ENCODE measurements at regions not wholly inside any gene's neighbourhood (a gene's known extent, or its start where the extent isn't known, plus 50 kb on each side); places are given as distances from the start of the nearest gene placed in this dataset.
"Not testable (repeated sequence)": the region's sequence is repeated elsewhere in the genome, so short reads cannot be mapped to it uniquely, and the experiment has no call there.

- POLR2A ChIA-PET = no interaction called here
- Mint-ChIP-seq H3K4me3 (no peak overlapping the region), H3K36me3 (ENCODE audit: low read depth) (no peaks in the 10 kb centered on the region), H3K9me3 (no peaks in the 10 kb centered on the region), H3K27me3 (no peaks in the 10 kb centered on the region), H3K27ac (no peak overlapping the region), H3K4me1 (no peaks in the 10 kb centered on the region)
- CTCF ChIA-PET = no interaction called here
- DNase-seq = no peak
Measured at GRCh38 chr17:71799657-71800056, 321.2 kb upstream of the SOX9 start.

- CTCF ChIA-PET = no interaction called here
- Mint-ChIP-seq H3K9me3 (peaks cover 3% of the 10 kb centered on the region), H3K36me3 (ENCODE audit: low read depth) (no peaks in the 10 kb centered on the region), H3K4me3 (no peak overlapping the region), H3K4me1 (no peaks in the 10 kb centered on the region), H3K27ac (no peak overlapping the region), H3K27me3 (no peaks in the 10 kb centered on the region)
- no peak for DNase-seq
- POLR2A ChIA-PET = no interaction called here
Measured at GRCh38 chr17:71801301-71801700, 319.5 kb upstream of the SOX9 start.

- Mint-ChIP-seq H3K27me3 (no peaks in the 10 kb centered on the region), H3K4me1 (no peaks in the 10 kb centered on the region), H3K4me3 (no peak overlapping the region), H3K9me3 (peaks cover 6% of the 10 kb centered on the region), H3K36me3 (ENCODE audit: low read depth) (no peaks in the 10 kb centered on the region), H3K27ac (no peak overlapping the region)
- no peak for DNase-seq
- CTCF ChIA-PET = interaction anchor here (1.0 kb wide), 1 partner anchor 1131 kb away, joined by 3 read pairs; no protein-coding TSS in a partner anchor
- POLR2A ChIA-PET = no interaction called here
Measured at GRCh38 chr17:71802663-71803062, 318.2 kb upstream of the SOX9 start.

- H3K9me3 Mint-ChIP-seq = peaks cover 6% of the 10 kb centered on the region
- CTCF ChIA-PET = interaction anchor here (0.6 kb wide), 2 partner anchors 1356 to 1981 kb away, joined by 3 read pairs; no protein-coding TSS in a partner anchor
- no peak overlapping the region for H3K4me3 Mint-ChIP-seq
- no peaks in the 10 kb centered on the region for H3K4me1 Mint-ChIP-seq
- no peak overlapping the region for H3K27ac Mint-ChIP-seq
- no peaks in the 10 kb centered on the region for H3K36me3 Mint-ChIP-seq (ENCODE audit: low read depth)
- no peaks in the 10 kb centered on the region for H3K27me3 Mint-ChIP-seq
- POLR2A ChIA-PET = no interaction called here
- DNase-seq = no peak
Measured at GRCh38 chr17:71803656-71804284, 317.1 kb upstream of the SOX9 start.

GRCh38 chr17:71809537-71809936, 311.3 kb upstream of the SOX9 start:
- Mint-ChIP-seq H3K4me1 (no peaks in the 10 kb centered on the region), H3K4me3 (no peak overlapping the region), H3K9me3 (peaks cover 13% of the 10 kb centered on the region), H3K27ac (no peak overlapping the region), H3K27me3 (no peaks in the 10 kb centered on the region), H3K36me3 (ENCODE audit: low read depth) (no peaks in the 10 kb centered on the region)
- no peak for DNase-seq
- ChIA-PET CTCF (no interaction called here), POLR2A (no interaction called here)

GRCh38 chr17:71813861-71814260, 307.0 kb upstream of the SOX9 start:
- H3K4me3 Mint-ChIP-seq, H3K9me3 Mint-ChIP-seq, POLR2A ChIA-PET: not testable (repeated sequence)

GRCh38 chr17:71821511-71821910, 299.3 kb upstream of the SOX9 start:
- DNase-seq = no peak
- Mint-ChIP-seq H3K4me1 (no peaks in the 10 kb centered on the region), H3K27me3 (no peaks in the 10 kb centered on the region), H3K9me3 (no peaks in the 10 kb centered on the region), H3K4me3 (no peak overlapping the region), H3K36me3 (ENCODE audit: low read depth) (no peaks in the 10 kb centered on the region), H3K27ac (no peak overlapping the region)
- ChIA-PET POLR2A (no interaction called here), CTCF (no interaction called here)

More at GRCh38 chr17:71813861-71814260, 307.0 kb upstream of the SOX9 start:
- H3K27ac Mint-ChIP-seq; H3K4me1 Mint-ChIP-seq; H3K27me3 Mint-ChIP-seq; H3K36me3 Mint-ChIP-seq (ENCODE audit: low read depth); DNase-seq; CTCF ChIA-PET: not testable (repeated sequence)

- no peak overlapping the region for H3K4me3 Mint-ChIP-seq
- DNase-seq = no peak
- H3K27me3 Mint-ChIP-seq = no peaks in the 10 kb centered on the region
- H3K4me1 Mint-ChIP-seq = no peaks in the 10 kb centered on the region
- ChIA-PET POLR2A (no interaction called here), CTCF (no interaction called here)
- no peaks in the 10 kb centered on the region for H3K9me3 Mint-ChIP-seq
- H3K27ac Mint-ChIP-seq = no peak overlapping the region
- no peaks in the 10 kb centered on the region for H3K36me3 Mint-ChIP-seq (ENCODE audit: low read depth)
Measured at GRCh38 chr17:71824671-71825070, 296.1 kb upstream of the SOX9 start.

- DNase-seq = no peak
- H3K9me3 Mint-ChIP-seq = no peaks in the 10 kb centered on the region
- POLR2A ChIA-PET = no interaction called here
- no peak overlapping the region for H3K4me3 Mint-ChIP-seq
- no peaks in the 10 kb centered on the region for H3K36me3 Mint-ChIP-seq (ENCODE audit: low read depth)
- CTCF ChIA-PET = no interaction called here
- no peaks in the 10 kb centered on the region for H3K27me3 Mint-ChIP-seq
- no peak overlapping the region for H3K27ac Mint-ChIP-seq
- no peaks in the 10 kb centered on the region for H3K4me1 Mint-ChIP-seq
Measured at GRCh38 chr17:71825687-71826086, 295.1 kb upstream of the SOX9 start.

- DNase-seq = no peak
- Mint-ChIP-seq H3K27ac (no peak overlapping the region), H3K9me3 (no peaks in the 10 kb centered on the region), H3K4me1 (no peaks in the 10 kb centered on the region), H3K36me3 (ENCODE audit: low read depth) (no peaks in the 10 kb centered on the region), H3K27me3 (no peaks in the 10 kb centered on the region), H3K4me3 (no peak overlapping the region)
- ChIA-PET POLR2A (no interaction called here), CTCF (no interaction called here)
Measured at GRCh38 chr17:71828182-71828596, 292.6 kb upstream of the SOX9 start.

- Mint-ChIP-seq H3K36me3 (ENCODE audit: low read depth) (no peaks in the 10 kb centered on the region), H3K27me3 (no peaks in the 10 kb centered on the region), H3K27ac (no peak overlapping the region), H3K4me1 (no peaks in the 10 kb centered on the region), H3K4me3 (no peak overlapping the region), H3K9me3 (peaks cover 3% of the 10 kb centered on the region)
- ChIA-PET CTCF (no interaction called here), POLR2A (no interaction called here)
- no peak for DNase-seq
Measured at GRCh38 chr17:71830866-71831265, 290.0 kb upstream of the SOX9 start.

- no peak for DNase-seq
- Mint-ChIP-seq H3K4me3 (no peak overlapping the region), H3K9me3 (peaks cover 5% of the 10 kb centered on the region), H3K36me3 (ENCODE audit: low read depth) (no peaks in the 10 kb centered on the region), H3K27ac (no peak overlapping the region), H3K4me1 (no peaks in the 10 kb centered on the region), H3K27me3 (no peaks in the 10 kb centered on the region)
- ChIA-PET POLR2A (no interaction called here), CTCF (no interaction called here)
Measured at GRCh38 chr17:71842986-71843385, 277.8 kb upstream of the SOX9 start.

- Mint-ChIP-seq H3K27me3 (no peaks in the 10 kb centered on the region), H3K4me1 (no peaks in the 10 kb centered on the region), H3K4me3 (no peak overlapping the region), H3K27ac (no peak overlapping the region), H3K9me3 (peaks cover 5% of the 10 kb centered on the region), H3K36me3 (ENCODE audit: low read depth) (no peaks in the 10 kb centered on the region)
- no peak for DNase-seq
- ChIA-PET CTCF (no interaction called here), POLR2A (no interaction called here)
Measured at GRCh38 chr17:71845337-71845736, 275.5 kb upstream of the SOX9 start.

GRCh38 chr17:71846561-71847110, 274.2 kb upstream of the SOX9 start:
- Mint-ChIP-seq H3K27me3 (no peaks in the 10 kb centered on the region), H3K36me3 (ENCODE audit: low read depth) (no peaks in the 10 kb centered on the region), H3K9me3 (peaks cover 5% of the 10 kb centered on the region), H3K27ac (no peak overlapping the region), H3K4me3 (no peak overlapping the region), H3K4me1 (no peaks in the 10 kb centered on the region)
- POLR2A ChIA-PET = no interaction called here
- CTCF ChIA-PET = no interaction called here
- no peak for DNase-seq
